Hematopoietic multipotent progenitor cell treated with erythropoietin and hydrocortisone succinate and interleukin-3 and kit ligand, for 15 days (in vitro differentiated cells): ENCODE measurements at regions not wholly inside any gene's neighbourhood (a gene's known extent, or its start where the extent isn't known, plus 50 kb on each side); places are given as distances from the start of the nearest gene placed in this dataset.
"Not testable (repeated sequence)": the region's sequence is repeated elsewhere in the genome, so short reads cannot be mapped to it uniquely, and the experiment has no call there.

Source experiments
- DNase-seq: peaks from one replicate; pipeline ENCODE4 v3.0.0-alpha.2; 2015; ENCODE audit warnings: low spot score

DNA sequence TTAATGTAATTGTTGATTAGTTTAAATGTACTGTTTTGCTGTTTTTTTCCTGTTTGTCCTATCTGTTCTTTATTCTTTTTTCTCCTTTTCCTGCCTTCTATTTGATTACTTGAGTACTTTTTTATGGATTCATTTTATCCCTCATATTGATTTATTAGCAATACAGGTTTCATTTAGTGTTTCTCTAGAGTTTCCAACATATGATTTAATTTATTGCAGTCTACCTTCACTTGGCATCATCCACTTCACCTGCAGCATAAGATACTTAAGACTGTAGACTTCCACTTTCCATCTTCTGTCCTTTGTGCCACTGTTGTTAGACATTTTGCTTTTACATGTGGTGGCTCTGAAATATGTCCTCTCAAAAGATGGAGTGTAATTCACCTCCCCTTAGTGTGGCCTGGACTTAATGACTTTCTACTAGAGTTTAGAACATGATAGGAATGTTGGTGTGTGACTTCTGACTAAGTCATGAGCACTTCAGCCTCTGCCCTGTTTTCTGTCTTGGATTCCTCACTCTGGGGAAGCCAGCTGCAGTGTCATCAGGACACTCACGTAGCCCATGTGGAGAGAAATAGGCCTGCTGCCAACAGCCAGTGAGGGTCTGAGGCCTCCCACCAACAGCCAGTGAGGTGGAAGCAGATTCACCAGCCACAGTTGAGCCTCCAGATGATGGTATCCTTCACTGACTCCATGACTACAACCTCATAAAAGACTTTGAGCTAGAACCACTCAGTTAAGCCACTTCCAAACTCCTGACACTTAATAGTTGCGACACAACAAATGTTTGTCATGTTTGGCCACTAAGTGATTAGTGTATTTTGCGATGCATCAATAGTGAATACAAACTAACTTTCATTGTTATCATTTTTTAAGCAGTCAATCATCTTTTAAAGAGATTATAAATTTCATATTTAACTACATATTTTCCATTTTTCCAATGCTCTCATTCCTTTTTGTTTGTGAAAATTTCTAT lies 643.5 kb upstream of the DPP6 start:
- no peak for DNase-seq

DNA sequence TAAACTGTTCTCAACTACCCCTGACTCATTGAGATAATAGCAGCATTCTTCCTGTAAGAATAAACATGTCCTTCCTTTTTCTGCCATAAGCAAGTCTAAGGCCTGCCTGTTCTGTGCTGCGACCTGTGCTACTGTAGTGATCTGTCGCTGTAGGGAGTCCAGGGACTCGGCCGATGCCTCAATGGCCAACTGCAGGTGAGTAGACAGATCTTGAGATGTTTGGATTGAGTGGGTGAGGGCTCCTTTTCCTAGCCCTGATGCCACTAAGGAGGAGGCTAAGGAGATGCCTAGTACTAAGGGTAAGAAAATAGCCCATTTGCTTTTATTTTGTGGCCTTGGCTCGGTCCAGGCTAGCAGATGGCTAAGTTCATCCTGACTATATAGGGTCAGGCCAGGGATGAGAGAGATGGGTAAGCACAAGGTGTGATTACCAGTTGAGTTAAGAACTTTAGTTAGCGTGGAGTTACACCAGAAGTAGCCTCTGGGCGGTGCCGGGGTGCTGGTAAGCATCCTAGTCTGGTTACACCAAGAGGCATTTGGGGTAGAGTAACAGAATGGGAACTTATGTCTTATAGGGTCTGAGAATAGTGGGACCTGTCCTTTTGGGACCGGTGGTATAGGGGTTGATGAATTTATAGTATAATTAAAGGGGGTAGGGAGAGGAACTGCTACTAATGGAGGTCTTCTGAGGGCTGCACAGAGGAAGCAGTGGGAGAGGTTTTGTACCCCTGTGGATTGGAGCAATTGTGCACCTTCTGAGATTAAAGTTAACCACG lies 642.4 kb upstream of the DPP6 start:
- not testable (repeated sequence) for DNase-seq

DNA sequence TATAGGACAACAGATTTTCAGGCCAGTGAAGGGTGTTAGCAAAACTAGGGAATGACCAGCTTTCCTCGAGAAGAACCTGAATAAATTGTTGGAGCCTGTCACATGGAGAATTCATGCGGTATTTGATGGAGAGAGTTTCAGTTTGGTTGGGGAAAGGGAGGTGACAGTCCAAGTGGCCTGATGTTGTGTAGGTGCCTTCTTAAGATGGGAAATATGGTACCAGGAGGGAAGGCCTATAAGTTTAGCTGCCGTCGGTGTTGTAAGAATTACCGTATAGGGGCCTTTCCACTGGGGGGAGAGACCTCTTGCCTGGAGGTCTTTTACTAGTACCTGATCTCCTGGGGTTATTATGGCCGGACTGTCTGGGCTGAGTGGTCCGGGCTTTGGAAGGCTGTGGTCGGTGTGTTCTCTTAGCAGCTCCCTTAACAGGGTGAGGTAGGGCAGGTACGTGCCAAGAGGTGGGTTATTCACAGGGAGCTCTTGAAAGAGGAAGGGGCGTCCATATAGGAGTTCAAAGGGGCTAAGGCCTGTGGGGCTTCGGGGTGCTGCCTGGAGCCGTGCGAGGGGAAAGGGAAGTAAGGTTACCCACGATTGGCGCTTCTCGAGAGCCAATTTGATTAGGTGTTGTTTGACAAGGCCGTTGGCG lies 641.1 kb upstream of the DPP6 start:
- DNase-seq, result not testable (repeated sequence)

DNA sequence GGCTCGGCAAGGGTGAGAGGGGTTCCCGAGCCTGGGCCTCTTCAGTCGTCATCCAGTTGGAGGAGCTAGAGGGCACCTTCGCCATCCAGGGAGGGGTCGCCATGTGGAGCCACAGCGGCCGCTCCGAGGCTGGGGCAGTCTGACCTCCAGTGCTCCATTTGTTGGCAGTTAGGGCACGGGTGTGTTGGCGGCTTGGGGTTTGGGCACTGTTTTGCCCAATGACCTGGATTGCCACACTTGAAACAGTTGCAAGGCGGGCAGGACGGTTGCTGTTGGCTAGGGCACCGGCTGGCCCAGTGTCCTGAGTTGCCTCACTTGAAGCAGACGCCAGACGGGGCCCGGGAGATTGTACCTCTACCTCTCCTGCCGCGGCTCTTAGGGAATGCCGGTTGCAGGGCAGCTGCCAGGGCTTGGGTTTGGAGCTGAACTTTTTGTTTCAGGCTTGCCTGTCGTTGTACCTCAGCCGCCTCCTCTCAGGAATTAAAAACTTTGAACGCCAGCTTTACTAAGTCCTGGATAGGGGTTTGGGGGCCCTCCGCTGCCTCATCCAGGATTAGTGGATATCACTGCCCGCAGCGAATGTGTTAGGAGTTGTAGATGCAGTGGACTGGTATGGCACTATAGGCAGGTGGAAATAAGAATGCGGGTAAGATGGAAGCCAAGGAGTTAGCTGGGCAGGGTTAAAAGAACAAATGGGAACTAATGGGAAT lies 639.9 kb upstream of the DPP6 start:
- not testable (repeated sequence) for DNase-seq

DNA sequence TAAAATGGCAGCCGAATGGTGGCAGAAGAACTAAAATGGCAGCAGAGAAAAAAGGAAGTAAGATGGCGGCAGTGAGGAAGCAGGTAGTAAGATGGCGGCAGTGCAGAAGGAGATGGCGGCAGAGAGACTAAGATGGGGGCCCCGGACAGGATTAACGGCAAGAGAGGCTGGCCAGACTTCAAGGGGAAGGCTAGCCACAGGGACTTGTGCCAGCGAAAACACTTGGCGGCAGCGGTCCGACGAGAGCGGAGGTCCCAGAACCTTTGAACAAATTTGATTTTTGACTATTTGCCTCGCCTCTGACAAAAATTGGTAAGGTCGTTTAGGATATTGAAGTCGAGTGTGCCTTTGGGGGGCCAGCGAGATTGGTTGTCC lies 639.4 kb upstream of the DPP6 start:
- DNase-seq, result not testable (repeated sequence)

DNA sequence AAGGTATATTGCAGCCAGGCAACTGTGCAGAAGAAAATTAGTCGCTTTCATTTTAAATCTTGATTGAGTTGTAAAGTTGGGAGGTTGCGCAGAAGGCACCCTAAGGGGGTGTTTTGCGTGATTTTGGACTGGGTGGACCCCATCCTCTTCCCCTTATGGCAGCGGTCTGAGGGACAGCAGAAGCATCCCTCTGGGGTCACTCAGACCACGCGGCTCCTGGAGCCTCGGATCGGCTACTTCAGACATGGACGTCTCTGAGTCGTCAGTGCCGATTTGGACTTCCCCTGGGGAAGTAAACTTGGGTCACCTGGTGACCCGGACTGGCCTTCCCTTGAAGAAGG lies 639.0 kb upstream of the DPP6 start:
- DNase-seq, result no peak

DNA sequence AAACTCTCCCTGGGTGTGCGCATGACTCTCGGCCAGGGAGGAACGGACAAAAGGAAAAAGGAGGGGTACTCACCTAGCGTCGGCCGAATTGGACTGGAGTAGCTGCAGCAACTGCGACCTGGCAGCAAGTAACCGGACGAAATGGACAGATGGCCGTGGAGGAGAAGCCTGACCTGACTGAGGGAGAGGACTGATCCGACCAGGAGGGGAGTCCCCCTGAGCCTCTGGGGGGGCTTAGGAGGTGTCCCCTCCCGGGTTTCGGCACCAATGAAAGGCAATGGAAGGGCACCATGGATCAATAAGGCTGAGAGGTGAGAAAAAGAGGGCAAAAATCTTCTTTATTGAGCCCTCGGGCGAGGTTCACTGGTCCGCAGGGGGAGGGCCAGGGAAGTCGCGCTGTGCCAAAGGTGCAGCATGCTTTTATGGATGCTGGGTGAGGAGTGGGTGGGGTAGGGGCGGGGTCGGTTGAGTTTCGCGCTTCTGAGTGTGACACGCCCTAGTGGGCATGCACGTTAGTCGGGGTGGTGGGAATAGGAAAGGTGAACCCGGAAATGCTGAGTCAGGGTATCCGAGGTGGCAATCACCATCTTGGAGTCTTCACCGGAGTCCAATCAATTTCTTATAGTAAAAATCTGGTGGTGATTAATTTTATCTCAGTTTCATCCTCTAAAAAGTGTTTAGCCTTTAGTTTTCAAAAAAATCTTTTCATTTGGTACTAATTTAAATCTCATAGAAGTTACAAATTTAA lies 638.5 kb upstream of the DPP6 start:
- DNase-seq, result no peak

DNA sequence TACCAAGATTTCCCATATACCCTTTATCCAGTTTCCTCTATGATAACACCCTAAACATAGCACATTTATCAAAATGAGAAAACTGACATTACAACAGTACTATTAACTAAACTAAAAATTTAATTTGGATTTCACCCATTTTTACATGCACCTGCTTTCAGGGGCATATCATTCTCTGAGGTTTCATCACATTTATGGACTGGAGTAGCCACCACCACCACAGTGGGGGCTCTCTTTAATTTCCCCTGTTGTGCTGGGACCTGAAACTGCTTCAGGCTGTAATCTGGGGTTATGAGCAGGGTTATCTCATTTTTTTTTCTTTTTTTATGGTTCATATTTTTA lies 637.9 kb upstream of the DPP6 start:
- no peak for DNase-seq

DNA sequence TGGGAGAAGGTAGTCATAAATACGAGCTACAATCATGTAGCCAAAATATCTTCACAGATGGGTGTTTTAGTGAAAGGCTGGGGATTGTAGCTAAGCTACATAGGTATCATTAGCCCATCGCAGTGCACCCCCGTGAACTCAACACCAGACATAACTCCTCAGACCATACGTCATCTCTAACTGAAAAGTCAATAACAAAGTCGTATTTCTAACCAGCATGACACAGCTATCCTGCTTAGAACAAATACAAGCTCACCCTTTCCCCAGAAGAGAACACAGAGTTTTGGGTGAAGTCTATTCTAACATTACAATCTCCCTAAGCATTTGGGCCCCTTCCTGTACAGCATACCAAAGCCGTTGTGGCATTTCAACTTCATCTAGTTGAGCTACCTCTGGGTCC lies 636.6 kb upstream of the DPP6 start:
- DNase-seq, result no peak

DNA sequence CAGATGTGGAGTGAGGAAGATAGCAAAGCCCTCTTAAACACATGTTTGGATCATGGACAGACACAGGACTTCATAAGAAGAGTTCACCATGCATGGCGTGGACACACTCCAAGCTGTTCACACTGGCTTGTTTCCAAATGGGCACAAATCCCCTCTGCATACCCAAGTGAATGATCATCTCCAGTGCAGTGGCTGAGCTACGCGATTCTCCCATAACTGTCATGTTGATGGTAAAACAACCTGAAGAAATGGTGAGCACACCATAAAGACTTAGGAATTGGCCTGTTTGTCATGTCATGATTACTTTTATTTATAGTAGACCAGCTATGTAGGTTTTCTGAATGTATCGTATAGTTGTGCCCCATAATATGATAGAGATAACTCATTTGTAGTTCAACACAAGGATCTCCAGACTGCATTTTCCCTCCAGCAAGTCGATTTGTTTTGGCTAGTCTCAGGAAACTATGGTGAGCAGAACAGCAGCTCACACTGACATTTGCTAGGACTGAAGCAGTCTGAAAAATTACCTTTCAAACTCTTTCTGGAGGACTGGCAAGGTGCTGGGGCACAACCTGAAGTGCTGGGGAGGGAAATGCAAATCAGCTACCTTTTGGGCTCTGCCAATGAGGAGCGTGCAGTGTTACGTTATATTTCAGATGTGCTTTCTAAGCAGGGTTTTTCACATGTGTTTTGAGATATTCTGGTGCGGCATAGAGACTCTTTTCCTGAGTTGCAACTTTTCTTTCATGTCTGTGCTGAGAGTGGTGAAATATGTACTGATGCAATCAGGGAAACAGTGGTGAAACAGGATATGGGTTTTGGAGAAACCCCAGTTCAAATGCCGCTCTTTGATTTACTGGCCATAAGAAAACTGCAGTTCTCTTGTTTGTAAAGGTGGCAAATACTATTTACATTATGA lies 629.6 kb upstream of the DPP6 start:
- DNase-seq, result no peak

DNA sequence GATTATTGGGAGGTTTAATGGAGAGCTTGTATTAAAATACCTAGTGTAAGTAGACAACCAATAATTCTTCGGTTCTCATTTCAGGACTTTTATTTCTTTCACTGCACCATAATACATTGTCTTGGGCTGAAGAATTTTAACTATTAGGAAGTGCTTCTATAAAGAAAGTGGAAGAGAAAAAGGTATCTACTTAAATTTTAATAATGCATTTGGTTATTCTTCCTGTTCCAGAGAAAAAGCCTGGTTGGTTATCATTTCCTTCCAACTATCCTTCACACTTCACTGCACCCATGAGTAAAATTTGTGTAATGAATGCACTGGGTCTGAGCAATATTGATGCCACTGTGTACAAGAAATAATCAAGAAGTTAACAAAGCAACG lies 629.0 kb upstream of the DPP6 start:
- no peak for DNase-seq

DNA sequence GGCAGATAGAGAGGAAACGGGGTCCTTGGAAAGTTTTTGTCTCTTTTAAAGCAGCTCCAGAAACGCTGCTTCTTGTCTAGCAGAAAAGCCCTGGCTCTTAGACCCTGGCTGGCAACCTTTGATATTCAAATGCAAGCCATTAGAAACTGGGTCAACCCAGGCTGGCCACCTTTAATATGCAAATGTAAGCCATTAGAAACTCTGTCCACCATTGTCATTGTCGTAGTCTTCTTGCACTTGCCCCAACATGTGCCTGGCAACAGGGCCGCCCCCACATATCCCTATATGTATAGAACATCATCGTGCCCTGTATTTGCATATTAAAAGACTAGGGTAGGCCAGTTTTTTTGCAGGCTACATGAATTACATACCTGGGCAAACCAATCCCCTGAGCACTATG lies 621.3 kb upstream of the DPP6 start:
- DNase-seq, result no peak

DNA sequence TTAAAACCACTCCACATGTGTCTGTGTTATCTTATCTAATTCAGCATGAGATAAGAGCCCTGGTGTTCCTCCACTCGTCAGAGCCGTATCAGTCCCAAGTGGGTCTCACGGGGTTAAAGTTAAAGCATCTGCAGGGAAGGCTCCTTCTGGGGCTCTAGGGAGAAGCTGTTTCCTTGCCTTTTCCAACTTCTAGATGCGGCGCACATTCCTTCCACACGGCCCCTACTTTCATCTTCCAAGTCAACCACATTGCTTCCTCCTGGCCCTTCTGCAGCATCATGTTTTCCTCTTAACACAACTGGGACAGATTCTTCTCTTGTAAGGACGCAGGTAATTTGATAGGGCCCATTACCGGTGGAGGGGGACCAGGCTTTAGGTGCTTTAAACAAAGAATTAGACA lies 620.1 kb upstream of the DPP6 start:
- DNase-seq, result no peak

DNA sequence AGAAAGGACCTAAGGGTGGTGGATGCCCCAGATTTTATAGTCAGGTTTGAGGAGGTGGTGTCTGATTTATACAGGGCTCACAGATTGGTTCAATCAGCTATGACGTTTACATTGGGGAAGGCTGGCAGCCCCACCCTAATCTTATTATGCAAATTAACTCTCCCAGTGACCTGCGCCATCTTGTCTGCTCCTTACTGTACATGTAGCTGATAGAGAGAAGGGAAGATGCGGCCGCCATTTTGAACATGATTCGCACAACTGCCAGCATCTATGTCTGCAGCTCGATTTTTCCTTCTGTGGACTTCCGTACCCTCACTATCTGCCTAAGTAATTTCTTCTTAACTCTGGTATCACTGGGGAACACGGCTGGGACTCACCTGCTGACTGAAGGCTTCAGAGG lies 619.0 kb upstream of the DPP6 start:
- DNase-seq, result no peak

DNA sequence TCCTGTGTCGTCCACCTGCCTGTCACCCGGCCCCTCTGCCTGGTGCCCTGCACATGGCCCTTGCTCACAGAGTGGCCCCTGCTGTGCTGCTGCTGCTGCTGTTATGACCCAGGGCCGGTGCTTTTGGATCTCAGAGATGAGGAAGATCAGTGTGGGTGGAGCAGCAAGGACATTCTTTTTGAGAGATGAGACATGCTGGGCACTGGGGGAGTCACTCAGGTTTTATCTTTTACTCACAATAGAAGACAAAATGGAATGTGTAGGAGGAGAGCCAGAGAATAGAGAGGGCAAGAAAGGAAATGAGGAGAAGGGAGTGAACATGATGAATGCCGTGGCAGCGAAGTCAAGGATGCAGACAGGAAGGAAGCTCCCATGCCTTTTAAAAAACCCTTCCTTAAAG lies 611.5 kb upstream of the DPP6 start:
- DNase-seq, result no peak

DNA sequence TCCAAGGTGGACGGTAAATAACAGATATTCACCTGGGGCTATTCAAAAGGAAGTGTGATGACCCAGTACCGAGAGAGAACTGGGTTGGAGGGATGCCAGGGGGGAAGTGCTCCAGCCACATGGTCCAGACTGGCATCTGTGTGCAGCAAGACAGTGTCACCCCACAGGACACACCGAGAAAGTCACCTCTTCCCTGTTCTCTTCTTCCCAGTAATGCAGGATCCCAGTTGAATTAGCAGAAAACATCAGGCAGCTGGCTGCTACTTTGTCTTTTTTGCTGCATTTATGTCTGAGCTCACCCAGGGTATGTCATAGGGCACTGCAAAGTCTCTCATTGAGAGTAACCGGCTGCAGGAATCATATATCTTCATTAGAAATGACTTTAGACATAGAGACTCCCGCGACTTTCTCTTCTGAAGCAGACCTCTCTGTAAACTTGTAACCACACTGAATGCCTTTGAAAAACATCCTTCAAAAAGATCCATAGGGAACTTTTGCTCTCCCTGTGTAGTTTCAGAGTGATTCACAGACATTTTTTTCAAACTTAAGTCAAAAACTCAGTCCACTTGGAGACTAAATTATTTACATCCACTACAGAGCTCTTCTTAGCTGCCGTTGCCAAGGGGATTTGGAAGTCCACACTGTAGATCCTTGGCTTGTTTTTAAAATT lies 609.0 kb upstream of the DPP6 start:
- no peak for DNase-seq

DNA sequence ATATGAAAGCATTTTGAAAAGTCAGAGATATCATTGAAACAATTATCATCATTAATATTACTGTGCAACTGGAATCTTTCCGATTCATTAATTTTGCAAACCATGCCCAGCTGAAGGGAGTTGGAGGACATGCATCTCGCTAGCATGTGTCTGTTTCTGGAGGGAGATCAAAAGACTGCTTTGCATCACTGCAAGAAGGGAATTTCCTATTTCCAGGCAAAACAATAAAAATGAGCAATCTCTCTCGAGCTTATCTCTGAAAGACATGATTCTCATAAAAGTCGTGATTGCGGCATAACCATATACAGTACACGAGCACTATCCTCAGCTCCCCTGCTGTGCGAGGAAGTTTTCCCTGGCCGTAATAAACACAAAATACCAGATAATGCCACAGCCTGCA lies 607.6 kb upstream of the DPP6 start:
- DNase-seq, result no peak

DNA sequence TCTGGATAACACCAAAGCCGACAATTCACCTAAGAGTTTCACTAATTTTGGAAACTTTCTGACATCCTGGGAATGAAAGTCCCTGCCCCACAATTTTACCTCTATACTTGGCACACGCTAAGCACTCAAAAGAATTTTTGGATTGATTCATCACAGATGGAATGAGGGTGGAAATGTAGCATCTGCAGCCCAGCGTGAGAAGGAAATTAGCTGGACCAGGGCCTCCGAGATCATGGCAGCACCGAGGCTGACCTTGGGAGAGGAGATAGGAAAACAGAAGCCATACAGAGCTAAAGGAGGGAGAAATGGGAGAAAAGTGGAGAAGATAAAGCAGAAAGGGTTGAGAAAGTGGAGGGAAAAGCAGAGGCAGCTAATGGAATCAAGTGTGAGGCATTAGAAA lies 606.6 kb upstream of the DPP6 start:
- DNase-seq, result no peak

DNA sequence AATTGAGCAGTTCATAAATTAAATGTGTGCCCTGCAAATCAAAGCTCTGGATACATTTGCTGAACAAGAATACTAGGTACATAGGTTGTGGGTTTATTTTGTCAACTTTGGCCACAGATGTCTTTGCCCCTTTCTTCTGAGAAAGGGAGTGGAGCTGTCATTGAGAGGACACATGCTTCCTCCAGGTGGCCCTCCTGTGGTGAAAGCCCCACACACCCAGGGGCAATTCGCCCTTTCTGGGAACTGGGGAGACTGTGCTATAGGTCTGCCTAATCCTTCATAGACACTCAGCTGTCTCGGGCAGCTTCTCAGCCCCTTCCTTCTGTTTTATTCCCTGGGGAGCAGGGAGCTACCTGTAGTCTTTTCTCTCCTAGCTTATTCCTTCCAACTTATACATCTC lies 605.7 kb upstream of the DPP6 start:
- DNase-seq, result no peak

DNA sequence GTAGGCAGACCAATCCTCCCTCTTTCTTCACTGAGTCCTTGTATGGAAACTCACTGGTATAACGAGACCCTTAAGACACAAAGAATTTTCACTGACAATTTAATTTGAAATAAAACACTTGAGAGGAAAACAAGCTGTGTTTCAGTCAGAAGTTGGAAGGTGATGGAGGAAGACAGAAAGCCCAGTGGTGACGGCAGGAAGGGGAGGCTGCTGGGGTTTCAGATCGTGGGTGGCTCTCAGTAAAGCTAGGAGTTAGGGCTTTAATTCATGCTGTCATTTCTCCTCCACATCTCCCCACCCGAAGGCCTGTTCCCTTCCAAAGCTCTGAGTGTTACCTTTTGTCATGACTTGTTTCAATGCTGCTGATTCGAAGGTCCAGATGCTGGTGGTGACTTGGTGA lies 605.2 kb upstream of the DPP6 start:
- DNase-seq, result no peak
